ENCODE measurements at regions not wholly inside any gene's neighbourhood (a gene's known extent, or its start where the extent isn't known, plus 50 kb on each side); places are given as distances from the start of the nearest gene placed in this dataset.
"Not testable (repeated sequence)": the region's sequence is repeated elsewhere in the genome, so short reads cannot be mapped to it uniquely, and the experiment has no call there.

DNA sequence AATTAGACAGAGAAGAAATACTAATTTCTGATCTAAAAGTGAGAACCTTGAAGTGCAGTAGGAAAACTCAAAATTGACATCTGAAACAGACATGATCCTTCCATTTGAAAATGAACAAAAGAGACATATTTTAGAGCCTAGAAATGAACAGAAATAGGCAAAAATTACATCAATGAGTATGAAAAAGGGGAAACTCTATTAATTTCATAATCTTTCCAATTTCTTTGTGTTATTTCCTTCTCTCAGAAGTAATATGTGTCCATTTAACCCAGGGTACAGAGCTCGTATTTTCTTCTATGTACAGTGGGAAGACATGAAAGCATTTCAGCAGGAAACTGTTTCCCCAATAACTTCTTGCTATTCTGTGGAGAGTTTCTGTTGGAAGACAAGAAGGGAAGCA lies 263.1 kb downstream of the CGGBP1 start:
- DNase-seq (ENCODE audit: low read depth in 2 of 2), result no peak

DNA sequence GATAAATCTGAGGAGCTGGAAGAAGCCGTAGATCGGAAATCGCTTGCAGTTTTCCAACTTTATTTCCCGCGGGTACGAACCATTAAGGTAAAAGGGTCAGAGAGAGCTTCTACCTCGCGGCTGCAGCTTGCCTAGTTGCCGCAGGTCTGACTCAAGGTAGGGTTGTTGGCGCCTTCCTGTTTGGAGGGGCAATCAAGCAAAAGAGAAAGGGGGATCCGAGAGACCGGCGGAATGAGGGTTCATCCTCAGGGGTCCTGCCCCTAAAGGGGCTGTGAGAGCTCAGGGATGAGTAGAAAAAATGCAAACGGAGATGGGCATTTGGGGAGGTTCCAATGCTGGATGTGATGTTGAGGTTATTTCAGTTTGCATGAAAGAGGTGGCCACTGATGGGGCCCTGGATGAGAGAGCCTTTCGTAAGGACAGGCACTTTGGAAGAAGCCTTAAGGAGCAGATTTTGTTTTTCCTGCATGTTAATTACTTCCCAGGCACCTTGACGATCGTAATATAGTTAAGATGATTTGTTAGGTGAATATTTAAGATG lies 265.4 kb downstream of the CGGBP1 start:
- no peak for DNase-seq (ENCODE audit: low read depth in 2 of 2)

DNA sequence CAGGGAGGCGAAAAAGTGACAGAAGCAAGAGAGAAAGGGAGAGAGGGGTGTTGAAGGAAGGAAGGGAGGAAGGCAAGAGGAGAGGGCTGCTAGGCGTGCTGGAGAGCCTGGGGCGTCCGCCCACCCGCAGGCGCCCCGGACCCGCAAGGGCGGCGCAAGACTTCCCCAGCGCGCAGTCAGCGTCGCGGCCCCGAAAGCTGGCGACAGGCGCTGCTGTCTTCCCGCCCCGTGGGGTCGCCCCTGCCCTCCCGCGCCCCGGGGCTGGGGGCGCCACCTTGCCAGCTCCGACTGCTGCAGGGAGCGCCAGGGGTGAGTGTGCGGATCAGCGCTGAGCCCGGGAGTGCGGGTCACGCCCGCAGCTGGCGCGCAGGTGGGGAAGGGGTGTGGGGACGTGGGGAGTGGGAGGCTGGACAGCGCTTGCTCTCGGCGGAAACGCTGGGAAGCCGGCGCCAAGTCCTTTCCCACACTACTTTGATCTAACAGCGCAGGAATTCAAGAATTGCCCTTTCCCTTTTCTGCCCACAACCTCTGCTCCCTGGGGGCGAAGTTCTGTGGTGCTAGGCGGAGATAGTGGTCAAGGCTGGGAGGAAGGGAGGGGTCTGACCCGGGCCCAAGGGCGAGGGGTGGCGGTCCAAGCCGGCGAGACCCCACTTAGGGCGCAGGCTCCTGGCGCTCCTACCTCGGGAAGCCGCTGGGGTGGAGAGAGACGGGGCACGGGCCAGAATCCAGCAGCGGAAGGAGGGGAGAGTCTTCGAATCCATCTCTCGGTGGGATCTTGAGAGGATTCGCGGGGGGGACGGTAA lies 266.1 kb downstream of the CGGBP1 start, which contains the start of gene HTR1F:
HTR1F (plus strand) TSS at position 173 of the 803 bp plus-strand sequence.
- no peak for DNase-seq (ENCODE audit: low read depth in 2 of 2)

DNA sequence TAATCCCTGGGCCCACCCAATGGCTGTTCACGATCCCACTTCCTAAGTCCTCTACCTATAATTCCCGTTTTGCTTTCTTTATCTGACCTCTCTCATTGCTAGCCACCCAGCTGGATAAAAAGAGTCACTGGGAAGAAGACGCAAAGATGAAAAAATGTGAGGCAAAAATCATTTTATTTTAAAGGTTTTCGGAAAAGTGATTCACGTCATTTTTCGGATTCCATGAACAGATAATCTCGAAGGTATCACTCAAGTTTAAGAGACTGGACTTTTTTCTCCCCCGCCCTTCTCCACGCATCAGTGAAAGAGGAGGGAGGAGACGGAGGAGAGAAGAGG lies 266.6 kb downstream of the CGGBP1 start:
- no peak for DNase-seq (ENCODE audit: low read depth in 2 of 2)

DNA sequence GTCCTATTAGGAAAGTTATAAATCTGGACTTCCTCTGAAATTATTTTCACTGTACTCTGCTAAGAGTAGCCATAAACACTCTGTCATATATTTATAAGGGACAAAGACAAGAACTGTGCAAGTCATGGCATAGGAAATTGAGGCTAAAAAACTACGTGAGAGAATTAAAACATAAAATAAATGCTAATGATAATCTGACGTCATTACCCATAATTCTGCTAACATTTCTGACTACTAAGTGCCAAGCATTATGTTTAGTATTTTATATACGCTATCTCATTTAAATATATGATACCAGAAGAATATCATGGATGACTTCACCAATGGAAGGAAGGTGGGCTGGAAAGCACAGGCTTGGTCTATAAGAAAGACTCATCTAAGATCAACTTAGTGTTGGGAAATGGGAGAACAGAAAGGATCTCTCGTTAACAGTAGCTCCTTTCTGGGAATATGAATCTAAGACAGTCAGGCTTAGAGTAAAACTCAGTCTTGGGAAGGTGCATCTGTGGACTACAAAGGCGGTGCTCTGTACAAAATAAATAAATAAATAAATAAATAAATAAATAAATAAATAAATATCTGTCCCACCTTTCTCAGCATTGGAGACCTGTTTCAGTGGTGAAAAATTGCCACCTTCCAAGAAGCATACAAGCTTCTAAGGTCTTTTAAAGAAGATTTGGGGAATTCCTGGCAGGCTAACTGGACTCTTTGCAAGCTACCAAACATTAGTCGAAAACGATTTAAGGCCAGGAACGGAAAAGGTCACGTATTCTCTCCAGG lies 267.4 kb downstream of the CGGBP1 start:
- no peak for DNase-seq (ENCODE audit: low read depth in 2 of 2)

DNA sequence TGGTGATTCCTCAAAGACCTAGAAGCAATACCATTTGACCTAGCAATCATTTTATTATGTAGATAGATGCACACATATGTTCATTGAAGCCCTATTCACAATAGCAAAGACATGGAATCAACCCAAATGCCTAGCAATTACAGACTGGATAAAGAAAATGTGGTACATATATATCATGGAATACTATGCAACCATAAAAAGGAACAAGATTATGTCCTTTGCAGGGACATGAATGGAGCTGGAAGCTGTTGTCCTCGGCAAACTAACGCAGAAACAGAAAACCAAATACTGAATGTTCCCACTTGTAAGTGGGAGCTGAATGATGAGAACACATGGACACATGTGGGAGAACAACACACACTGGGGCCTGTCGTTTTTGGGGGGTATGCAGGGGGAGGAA lies 269.8 kb downstream of the CGGBP1 start:
- DNase-seq (ENCODE audit: low read depth in 2 of 2), result not testable (repeated sequence)

DNA sequence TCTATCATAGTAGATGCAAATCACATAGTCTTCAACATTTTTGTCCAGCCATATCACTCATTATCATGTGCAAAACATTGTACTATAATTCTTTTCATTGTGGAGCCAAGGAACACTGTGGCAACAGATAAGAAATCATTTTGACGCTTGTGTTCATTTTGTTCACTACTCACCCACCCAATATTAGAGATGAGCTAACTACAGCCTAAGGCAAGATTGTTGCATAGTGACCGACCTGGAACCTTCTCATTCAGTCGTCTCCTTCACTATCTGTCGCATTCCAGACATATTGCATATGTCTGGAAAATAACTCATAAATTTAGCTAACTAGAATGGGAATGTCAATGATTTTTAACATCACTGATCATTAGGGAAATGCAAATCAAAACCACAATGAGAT lies 270.3 kb downstream of the CGGBP1 start:
- no peak for DNase-seq (ENCODE audit: low read depth in 2 of 2)

DNA sequence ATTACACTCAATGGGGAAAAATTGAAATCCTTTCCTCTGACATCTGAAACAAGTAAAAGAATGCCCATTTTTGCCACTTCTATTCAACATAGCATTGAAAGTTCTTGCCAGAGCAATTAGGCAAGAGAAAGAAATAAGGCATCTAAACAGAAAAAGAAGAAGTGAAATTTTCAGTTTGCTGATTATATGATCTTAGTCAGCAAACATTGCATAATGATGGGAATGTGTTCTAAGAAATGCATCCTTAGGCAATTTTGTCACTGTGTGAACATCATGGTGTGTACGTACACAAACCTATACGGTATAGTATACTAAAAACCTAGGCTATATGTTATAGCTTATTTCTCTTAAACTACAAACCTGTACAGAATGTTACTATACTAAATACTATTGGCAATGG lies 278.0 kb downstream of the CGGBP1 start:
- DNase-seq (ENCODE audit: low read depth in 2 of 2), result no peak

DNA sequence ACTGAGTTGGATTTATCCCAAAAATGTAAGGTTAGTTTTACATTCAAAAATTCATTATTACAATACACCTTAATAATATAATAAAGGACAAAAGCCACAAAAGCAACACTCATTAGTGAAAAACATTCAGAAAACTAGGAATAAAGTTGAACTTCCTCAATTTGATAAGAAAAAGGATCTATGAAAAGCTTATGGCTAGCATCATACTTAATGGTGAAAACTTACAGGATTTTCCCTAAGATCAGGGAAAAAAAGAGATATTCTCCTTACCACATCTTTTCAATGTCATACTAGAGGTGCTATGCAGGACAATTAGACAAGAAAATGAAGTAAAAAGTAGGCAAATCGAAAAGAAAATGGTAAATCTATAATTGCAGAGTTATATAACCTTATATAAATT lies 279.9 kb downstream of the CGGBP1 start:
- no peak for DNase-seq (ENCODE audit: low read depth in 2 of 2)

DNA sequence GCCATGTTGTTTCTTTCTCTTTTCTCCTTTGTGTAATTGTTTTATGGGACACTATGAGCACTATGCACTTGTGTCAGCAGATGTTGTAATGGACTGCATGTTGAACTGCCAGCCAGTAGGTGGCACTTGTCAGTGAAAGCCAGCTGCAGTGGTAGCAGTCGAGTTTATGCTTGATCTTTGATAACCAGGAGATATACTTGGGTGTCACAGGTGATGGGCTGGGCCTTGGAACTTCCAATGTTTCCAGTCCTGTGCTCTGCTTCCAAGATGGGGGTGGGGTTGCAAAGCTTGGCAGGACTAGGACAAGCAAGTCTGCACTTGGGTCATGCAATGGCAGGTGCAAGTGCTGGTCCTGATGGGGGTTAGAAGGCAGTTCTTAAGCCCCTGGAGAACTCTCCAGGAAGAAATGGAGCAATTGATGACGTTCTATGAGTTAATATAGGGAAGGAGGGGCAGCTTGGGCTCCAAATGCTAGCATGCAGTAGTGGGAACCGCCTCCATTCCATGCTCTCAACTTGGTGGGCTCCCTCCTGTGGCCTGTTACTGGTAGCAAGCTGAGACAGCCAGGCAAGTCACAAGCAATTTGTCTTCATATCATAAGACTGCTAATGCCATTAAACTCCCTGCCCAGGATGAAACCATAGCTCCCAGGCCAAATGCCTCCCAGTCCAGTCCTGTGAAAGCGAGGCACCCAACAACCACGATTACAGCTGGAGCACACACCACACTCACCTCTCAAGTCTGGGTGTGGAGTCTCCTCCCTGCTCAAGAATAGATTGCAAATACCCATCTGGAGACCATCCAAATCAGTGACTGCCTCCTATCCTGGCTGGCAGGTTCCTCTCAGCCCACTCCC lies 287.2 kb downstream of the CGGBP1 start:
- DNase-seq (ENCODE audit: low read depth in 2 of 2), result no peak

DNA sequence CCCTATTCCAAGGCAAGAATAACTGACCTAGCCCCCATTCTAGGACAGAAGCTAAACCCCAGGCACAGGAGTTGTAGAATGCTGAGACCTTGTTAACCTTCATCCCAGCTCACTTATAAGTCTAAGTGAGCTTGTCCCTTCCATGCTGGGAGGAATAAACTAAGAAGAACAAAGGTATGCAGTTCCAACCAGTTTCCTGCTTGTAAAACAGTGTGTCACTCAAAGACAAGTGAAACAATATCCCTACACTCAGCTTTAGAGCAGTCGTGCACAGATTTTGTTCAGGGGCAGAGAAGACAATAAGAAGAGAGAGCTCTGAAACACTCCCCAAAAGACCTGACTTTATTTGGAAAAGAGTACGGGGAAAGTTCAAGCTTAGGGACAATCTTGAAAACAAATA lies 292.1 kb downstream of the CGGBP1 start:
- DNase-seq (ENCODE audit: low read depth in 2 of 2), result no peak

DNA sequence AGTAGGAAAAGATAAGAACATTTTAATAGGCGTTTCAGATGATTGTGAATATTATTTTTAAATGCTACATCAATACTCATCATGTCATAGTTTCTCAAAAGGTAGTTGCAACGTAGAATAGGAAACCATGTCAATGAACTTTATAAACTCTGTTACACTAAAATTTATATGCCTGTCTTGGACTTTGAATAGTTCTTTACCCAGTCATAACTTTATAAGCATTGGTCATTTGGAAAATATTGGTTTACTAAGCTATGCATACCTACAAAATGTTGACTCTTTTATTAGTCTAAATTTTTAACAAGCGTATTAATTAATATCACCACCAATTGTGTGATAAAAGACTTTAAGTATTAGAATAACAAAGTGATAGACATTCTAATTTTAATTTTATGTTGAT lies 293.5 kb downstream of the CGGBP1 start:
- no peak for DNase-seq (ENCODE audit: low read depth in 2 of 2)

DNA sequence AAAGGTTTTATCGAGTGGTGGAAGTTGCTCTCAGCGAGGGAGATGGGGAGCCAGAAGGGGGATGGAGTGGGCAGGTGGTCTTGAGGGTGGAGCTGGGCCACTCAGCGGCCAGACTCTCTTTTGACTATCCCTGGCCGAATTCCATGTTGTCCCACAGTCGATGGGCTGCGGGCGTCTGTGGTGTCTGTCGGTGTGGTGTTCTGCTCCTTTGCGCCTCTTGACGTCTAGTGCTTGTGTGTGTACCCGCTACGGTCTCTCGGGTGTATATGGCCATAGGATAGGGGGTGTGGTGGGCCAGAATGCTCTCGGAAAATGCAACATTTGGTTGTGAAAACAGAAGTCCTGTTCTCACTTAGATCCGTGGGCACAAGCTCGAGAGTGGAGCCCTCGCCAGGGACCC lies 297.0 kb downstream of the CGGBP1 start:
- no peak for DNase-seq (ENCODE audit: low read depth in 2 of 2)

DNA sequence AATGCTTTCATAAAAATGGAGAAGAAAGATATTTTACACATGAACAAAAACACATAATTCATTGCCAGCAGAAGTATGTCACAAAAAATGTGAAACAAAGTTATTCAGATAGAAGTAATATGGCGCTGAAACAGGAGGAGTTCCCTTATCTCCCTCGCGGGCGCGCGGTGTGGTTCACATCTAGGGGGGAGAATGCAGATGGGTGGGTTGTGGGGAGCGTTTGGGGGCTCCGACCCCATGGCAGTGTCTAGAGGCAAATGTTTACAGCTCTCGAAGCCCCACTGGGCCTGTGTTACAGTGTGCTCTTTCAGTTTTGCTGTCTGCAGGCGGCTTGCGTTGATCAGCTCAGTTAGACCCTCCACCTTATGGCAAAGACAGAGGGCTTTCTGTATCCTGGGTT lies 297.5 kb downstream of the CGGBP1 start:
- no peak for DNase-seq (ENCODE audit: low read depth in 2 of 2)

DNA sequence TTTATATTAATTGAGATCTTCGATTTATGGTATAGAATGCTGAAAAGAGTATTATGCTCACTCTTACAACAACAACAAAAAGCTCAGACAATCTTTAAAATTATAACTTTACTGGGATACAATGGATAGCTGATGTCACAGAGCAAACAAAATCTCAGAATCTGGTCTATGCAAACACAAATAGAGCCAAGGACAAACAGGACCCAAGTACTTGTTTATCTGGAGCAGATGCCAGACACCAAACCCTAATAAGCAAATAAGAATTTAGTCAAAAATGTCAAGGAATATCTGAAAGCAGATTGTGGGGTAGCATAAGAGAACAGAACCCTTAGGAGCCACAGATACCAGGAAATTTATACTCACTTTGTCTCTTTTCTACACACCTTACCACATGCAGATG lies 302.2 kb downstream of the CGGBP1 start:
- no peak for DNase-seq (ENCODE audit: low read depth in 2 of 2)

DNA sequence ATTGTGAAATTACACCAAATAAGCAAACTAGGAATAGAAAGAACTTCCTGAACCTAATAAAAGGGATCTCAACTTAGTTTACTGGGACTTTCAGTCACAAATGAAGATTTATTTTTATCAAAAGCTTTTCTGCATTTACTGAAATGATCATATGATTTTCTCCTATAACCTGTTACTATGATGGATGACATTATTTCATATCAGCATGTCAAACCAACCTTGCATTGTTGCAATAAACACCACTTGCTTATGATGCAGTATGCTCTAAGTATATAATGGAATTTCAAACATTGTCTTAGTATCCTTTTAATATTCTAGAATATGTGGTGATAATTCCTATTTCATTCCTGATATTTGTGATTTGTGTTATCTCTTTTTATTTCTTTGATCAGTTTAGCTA lies 303.0 kb downstream of the CGGBP1 start:
- DNase-seq (ENCODE audit: low read depth in 2 of 2), result no peak

DNA sequence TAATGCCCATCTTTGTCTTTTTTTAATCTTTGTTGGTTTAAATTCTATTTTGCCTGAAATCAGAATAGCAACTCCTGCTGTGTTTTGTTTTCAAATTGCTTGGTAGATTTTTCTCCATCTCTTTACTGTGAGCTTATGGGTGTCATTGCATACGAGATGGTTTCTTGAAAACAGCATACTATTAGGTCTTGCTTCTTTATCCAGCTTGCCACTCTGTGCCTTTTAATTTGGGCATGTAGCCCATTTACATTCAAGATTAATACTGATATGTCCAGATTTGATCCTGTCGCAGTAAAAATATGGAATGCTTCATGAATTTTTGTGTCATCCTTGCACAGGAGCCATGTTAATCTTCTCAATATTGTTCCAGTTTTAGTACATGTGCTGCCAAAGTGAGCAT lies 316.6 kb downstream of the CGGBP1 start:
- DNase-seq (ENCODE audit: low read depth in 2 of 2), result no peak

DNA sequence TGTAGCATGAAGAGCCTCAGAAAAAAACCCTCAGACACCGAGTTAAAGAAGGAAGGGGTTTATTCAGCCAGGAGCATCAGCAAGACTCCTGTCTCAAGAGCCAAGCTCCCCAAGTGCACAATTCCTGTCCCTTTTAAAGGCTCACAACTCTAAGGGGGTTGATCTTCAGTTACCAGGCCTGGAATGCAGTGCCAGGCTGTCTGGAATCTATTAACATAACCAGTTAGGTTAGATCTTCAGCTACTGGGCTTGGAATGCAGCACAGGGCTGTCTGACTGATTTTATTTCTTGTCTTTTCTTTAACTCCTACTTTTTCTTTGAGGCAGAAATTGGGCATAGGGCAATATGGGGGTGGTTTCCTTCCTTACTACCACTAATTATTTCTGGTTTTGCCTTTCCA lies 317.9 kb downstream of the CGGBP1 start:
- DNase-seq (ENCODE audit: low read depth in 2 of 2), result not testable (repeated sequence)

DNA sequence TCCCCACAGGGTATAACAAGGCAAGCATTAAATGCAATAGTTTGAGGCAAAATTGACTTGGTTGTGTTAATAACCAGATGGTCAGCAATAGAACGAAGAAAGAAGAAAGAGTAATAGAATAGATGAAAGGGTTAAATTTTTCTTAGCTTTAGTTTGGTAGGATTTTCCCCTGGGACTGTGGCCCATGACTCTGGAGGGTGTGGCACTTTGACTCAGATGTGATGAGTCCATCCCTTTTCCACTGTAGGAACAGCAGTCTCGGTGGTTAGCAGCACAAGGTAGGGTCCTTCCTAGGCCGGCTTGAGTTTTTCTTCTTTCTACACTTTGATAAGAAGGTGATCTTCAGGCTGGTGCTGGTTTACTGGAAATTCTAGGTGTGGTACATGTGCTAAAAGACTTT lies 321.0 kb downstream of the CGGBP1 start:
- DNase-seq (ENCODE audit: low read depth in 2 of 2), result not testable (repeated sequence)

DNA sequence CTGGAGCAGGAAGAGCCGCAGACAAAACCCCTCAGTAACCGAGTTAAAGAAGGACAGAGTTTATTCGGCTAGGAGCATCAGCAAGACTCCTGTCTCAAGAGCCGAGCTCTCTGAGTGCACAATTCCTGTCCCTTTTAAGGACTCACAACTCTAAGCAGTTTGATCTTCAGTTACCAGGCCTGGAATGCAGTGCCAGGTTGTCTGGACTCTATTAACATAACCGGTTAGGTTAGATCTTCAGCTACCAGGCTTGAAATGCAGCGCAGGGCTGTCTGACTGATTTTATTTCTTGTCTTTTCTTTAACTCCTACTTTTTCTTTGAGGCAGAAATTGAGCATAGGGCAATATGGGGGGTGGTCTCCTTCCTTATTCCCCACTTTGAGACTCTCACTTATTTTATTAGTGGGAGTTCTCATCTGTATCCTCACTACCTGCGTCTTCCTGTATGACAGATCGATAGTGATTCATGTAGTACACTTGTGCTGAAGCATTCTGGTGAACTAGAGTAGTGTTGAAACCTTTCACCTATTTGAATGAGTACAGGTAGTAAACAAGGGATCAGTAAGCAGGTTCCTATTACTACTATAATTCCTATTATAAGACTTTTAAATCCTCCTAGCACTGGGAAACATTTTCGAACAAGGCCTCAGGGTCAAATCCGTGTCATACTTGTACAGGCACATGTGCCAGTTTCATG lies 325.0 kb downstream of the CGGBP1 start:
- DNase-seq (ENCODE audit: low read depth in 2 of 2), result no peak

DNA sequence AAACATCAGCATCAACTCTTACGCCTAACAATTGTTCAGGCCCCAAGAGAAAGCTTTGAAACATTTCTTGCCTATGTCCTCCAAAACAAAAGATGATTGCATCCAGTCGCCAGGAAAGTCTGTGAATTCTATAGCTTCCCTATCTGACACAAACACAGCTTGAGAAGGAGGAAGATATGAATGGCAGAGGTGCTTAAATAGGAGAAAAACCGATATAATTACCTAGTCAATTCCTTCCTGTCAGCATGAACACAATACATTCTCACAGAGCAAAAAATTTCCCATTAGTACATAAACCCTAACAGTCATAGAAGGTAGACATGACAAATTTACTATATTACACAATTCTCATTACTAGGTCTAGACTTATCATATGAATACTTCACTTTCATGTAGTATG lies 326.5 kb downstream of the CGGBP1 start:
- no peak for DNase-seq (ENCODE audit: low read depth in 2 of 2)

DNA sequence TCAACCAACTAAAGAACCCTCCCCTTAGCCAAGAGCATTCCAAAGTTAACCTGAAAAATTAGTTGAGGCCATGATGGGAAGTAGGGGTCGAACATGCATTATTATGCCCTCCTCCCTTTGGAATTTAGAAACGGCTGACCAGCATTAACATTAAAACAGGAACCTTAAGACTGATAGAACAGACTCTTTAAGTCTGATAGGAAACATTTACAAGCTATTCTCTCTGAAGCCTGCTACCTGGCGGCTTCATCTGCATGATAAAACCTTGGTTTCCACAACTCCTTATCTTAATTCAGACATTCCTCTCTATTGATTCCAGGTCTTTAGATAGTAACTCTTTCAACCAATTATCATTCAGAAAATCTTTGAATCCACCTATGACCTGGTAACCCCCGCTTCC lies 331.0 kb downstream of the CGGBP1 start:
- no peak for DNase-seq (ENCODE audit: low read depth in 2 of 2)
